ENCODE measurements at regions not wholly inside any gene's neighbourhood (a gene's known extent, or its start where the extent isn't known, plus 50 kb on each side); places are given as distances from the start of the nearest gene placed in this dataset.

DNA sequence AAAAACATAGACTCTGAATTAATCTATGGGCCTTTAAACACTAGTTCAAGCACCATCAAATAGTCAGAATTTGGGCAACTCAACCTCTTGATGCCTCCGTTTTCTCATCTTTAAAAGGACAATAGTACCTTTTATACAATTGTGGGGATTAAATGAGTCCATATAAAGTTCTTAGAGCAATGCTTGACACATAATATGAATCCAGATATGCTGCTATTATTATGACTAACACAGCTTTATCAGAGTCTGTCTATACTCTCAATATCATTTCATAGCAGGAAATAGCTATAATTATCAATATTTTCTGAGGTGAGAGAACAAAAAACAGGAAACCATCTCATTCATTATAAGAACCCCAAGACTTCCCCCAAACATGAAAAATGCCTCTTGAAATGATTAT, 430.5 kb upstream of the XYLT1 start:
- TF ChIP-seq, protein P1, sequence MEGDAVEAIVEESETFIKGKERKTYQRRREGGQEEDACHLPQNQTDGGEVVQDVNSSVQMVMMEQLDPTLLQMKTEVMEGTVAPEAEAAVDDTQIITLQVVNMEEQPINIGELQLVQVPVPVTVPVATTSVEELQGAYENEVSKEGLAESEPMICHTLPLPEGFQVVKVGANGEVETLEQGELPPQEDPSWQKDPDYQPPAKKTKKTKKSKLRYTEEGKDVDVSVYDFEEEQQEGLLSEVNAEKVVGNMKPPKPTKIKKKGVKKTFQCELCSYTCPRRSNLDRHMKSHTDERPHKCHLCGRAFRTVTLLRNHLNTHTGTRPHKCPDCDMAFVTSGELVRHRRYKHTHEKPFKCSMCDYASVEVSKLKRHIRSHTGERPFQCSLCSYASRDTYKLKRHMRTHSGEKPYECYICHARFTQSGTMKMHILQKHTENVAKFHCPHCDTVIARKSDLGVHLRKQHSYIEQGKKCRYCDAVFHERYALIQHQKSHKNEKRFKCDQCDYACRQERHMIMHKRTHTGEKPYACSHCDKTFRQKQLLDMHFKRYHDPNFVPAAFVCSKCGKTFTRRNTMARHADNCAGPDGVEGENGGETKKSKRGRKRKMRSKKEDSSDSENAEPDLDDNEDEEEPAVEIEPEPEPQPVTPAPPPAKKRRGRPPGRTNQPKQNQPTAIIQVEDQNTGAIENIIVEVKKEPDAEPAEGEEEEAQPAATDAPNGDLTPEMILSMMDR (IDR thresholded peaks at IDR 0.05): no peak
- DNase-seq (ENCODE audit: low spot score) (no peak), ATAC-seq (ENCODE audit: low FRiP score) (no peak)

GRCh38 chr16:17899141-17899540, 428.4 kb upstream of the XYLT1 start:
- DNase-seq (ENCODE audit: low spot score) (no peak), ATAC-seq (ENCODE audit: low FRiP score) (no peak)
- TF ChIP-seq, protein P1 (IDR thresholded peaks at IDR 0.05): no peak

GRCh38 chr16:17887963-17888362, 417.2 kb upstream of the XYLT1 start:
- no peak for ATAC-seq (ENCODE audit: low FRiP score)

GRCh38 chr16:17885659-17886207, 415.0 kb upstream of the XYLT1 start:
- no peak for ATAC-seq (ENCODE audit: low FRiP score)
- TF ChIP-seq, protein P1 (IDR thresholded peaks at IDR 0.05): no peak
- no peak for DNase-seq (ENCODE audit: low spot score)

More at GRCh38 chr16:17887963-17888362, 417.2 kb upstream of the XYLT1 start:
- no peak for DNase-seq (ENCODE audit: low spot score)
- TF ChIP-seq, protein P1 (IDR thresholded peaks at IDR 0.05): no peak

- TF ChIP-seq, protein P1 (IDR thresholded peaks at IDR 0.05): no peak
- ATAC-seq (ENCODE audit: low FRiP score) (no peak), DNase-seq (ENCODE audit: low spot score) (no peak)
These were observed 407.1 kb upstream of the XYLT1 start for GRCh38 chr16:17877821-17878360.

DNA sequence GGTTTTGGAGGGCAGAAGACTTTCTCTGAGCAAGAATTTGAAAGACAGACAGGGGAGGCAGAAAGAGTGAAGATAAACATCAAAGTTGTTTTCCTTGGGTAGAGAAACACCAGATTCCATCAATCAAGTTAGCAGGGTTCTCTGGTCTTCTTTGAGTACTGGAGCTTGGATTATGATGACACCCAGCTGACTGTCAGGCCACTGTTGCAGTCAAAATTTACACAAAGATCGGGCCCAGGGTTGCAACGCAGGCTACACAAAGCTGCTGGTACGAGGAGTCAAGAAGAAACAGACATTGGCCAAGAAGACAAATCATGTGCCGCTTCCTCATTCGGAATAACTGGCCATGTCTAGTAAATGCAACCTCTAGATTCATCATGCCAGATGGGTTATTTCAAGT, 396.2 kb upstream of the XYLT1 start:
- TF ChIP-seq, protein P1 (IDR thresholded peaks at IDR 0.05): no peak
- no peak for ATAC-seq (ENCODE audit: low FRiP score)
- no peak for DNase-seq (ENCODE audit: low spot score)

DNA sequence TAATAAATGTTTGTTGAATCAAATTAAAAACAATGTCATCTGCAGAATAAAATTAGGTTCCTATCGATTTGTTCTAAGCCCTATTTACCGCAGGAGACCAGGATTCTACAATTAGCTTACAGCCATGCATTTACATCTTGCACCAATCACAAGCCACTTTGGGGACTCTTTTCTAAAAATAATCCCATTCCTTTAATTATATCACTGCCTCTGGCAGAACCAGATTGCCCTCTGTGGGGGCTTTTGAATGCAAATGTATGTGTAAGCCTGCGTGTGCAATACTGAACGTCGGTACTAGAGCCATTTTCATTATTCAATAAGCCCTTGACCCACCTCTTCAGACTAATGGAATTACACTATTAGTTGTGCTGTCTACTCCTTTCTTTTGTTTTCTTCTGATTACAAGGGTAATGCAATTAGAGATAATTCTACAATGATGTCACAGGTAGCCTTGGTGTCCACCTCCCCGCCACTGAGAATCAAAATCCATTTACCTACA, 391.3 kb upstream of the XYLT1 start:
- DNase-seq (ENCODE audit: low spot score) (no peak), ATAC-seq (ENCODE audit: low FRiP score) (no peak)
- TF ChIP-seq, protein P1 (IDR thresholded peaks at IDR 0.05): no peak
